ENCODE measurements at regions not wholly inside any gene's neighbourhood (a gene's known extent, or its start where the extent isn't known, plus 50 kb on each side); places are given as distances from the start of the nearest gene placed in this dataset.

DNA sequence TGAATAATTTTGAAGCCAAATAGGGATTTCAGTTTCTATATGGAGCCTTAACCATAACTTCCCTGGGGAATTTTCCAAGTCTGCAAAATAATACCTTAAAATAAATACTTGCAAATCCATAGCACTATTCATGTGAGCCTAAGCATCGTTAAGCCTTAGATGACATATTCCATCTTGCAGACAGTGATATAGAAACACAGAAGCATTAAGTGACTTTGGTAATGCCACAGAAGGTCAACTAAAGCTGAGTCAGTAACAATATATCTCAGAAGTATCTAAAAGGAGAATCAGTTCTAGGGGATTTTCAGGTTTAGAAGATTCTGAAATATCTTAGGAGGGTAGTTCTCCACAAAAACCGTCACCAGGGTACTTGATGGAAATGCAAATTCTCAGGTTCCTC lies 163.4 kb upstream of the COL1A2 start:
- Histone ChIP-seq H3K36me3 (ENCODE audit: control insufficient read depth in 1 of 2, insufficient read depth in 2 of 2, low read length in 2 of 2) (no peaks in the 10 kb centered on the region), H3K18ac (ENCODE audit: low read length) (no peak overlapping the region), H3K27me3 (ENCODE audit: insufficient read depth, low read length) (no peaks in the 10 kb centered on the region), H3K27ac (ENCODE audit: low read depth, low read length) (no peak overlapping the region), H3K9me3 (ENCODE audit: insufficient read depth, low read depth, low read length) (no peaks in the 10 kb centered on the region), H2AK5ac (ENCODE audit: low read length) (no peak overlapping the region), H4K91ac (ENCODE audit: low read depth, low read length) (no peak overlapping the region), H2AFZ (ENCODE audit: insufficient read depth, low read length, poor library complexity) (no peak overlapping the region), H3K4me3 (ENCODE audit: low read depth, low read length) (no peak overlapping the region), H3K79me1 (ENCODE audit: low read length) (no peaks in the 10 kb centered on the region), H2BK5ac (ENCODE audit: low read depth, low read length, poor library complexity) (no peak overlapping the region), H3K4ac (ENCODE audit: low read depth, low read length) (no peak overlapping the region), H3K14ac (ENCODE audit: low read length) (no peak overlapping the region), H4K8ac (ENCODE audit: low read depth, low read length) (no peak overlapping the region), H4K12ac (ENCODE audit: low read depth, low read length) (no peak overlapping the region), H3K4me1 (ENCODE audit: control insufficient read depth in 1 of 2, insufficient read depth in 2 of 2, low read length in 2 of 2) (no peaks in the 10 kb centered on the region), H2BK12ac (ENCODE audit: low read length) (no peak overlapping the region), H3K9ac (ENCODE audit: low read length) (no peak overlapping the region), H2BK120ac (ENCODE audit: insufficient read depth, low read length, poor library complexity) (no peak overlapping the region), H3K79me2 (ENCODE audit: control insufficient read depth, insufficient read depth, low read length, poor library complexity) (no peaks in the 10 kb centered on the region), H3K4me2 (ENCODE audit: low read length) (no peak overlapping the region), H3K23ac (ENCODE audit: low read length) (no peak overlapping the region)
- DNase-seq, result no peak
- no CpG with 5 or more reads among the region's 2 CpGs for WGBS (ENCODE audit: extremely low coverage, insufficient coverage, insufficient read length)

- H3K4me2 ChIP-seq (ENCODE audit: low read length), result no peak overlapping the region
- no peaks in the 10 kb centered on the region for H3K79me2 ChIP-seq (ENCODE audit: control insufficient read depth, insufficient read depth, low read length, poor library complexity)
- H4K91ac ChIP-seq (ENCODE audit: low read depth, low read length), result no peak overlapping the region
- no peaks in the 10 kb centered on the region for H3K79me1 ChIP-seq (ENCODE audit: low read length)
- H3K14ac ChIP-seq (ENCODE audit: low read length), result no peak overlapping the region
- H3K36me3 ChIP-seq (ENCODE audit: control insufficient read depth in 1 of 2, insufficient read depth in 2 of 2, low read length in 2 of 2), result no peaks in the 10 kb centered on the region
- H3K9me3 ChIP-seq (ENCODE audit: insufficient read depth, low read depth, low read length), result no peaks in the 10 kb centered on the region
- H4K12ac ChIP-seq (ENCODE audit: low read depth, low read length), result no peak overlapping the region
- H2BK12ac ChIP-seq (ENCODE audit: low read length), result no peak overlapping the region
- no CpG with 5 or more reads among the region's 2 CpGs for WGBS (ENCODE audit: extremely low coverage, insufficient coverage, insufficient read length)
- no peak overlapping the region for H3K4me3 ChIP-seq (ENCODE audit: low read depth, low read length)
- no peak for DNase-seq
- H2BK5ac ChIP-seq (ENCODE audit: low read depth, low read length, poor library complexity), result no peak overlapping the region
- H2AK5ac ChIP-seq (ENCODE audit: low read length), result no peak overlapping the region
- H3K27me3 ChIP-seq (ENCODE audit: insufficient read depth, low read length), result no peaks in the 10 kb centered on the region
- no peak overlapping the region for H3K27ac ChIP-seq (ENCODE audit: low read depth, low read length)
- H3K9ac ChIP-seq (ENCODE audit: low read length), result no peak overlapping the region
- H3K23ac ChIP-seq (ENCODE audit: low read length), result no peak overlapping the region
- no peak overlapping the region for H3K18ac ChIP-seq (ENCODE audit: low read length)
- H4K8ac ChIP-seq (ENCODE audit: low read depth, low read length), result no peak overlapping the region
- no peak overlapping the region for H3K4ac ChIP-seq (ENCODE audit: low read depth, low read length)
- H2BK120ac ChIP-seq (ENCODE audit: insufficient read depth, low read length, poor library complexity), result no peak overlapping the region
- no peaks in the 10 kb centered on the region for H3K4me1 ChIP-seq (ENCODE audit: control insufficient read depth in 1 of 2, insufficient read depth in 2 of 2, low read length in 2 of 2)
- H2AFZ ChIP-seq (ENCODE audit: insufficient read depth, low read length, poor library complexity), result no peak overlapping the region
Measured at GRCh38 chr7:94236960-94237359, 157.7 kb upstream of the COL1A2 start.

DNA sequence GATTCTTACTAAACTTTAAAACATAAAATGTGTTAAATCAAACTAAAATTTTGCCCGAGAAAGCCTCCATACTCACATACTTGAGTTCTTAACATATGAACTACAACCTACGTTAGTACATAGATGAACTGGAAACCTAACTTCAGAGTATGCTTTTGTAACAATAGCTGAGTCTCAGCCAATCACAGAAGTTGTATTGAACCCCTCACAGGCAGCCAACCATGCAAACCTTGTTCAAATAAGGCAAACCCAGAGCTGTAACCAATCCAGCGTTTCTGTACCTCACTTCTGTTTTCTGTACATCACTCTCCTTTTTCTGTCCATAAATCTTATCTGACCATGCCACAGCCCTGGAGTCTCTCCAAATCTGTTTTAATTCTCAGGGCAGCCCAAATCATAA lies 157.3 kb upstream of the COL1A2 start:
- Histone ChIP-seq H2AK5ac (ENCODE audit: low read length) (no peak overlapping the region), H3K79me1 (ENCODE audit: low read length) (no peaks in the 10 kb centered on the region), H2BK120ac (ENCODE audit: insufficient read depth, low read length, poor library complexity) (no peak overlapping the region), H3K36me3 (ENCODE audit: control insufficient read depth in 1 of 2, insufficient read depth in 2 of 2, low read length in 2 of 2) (no peaks in the 10 kb centered on the region), H4K8ac (ENCODE audit: low read depth, low read length) (no peak overlapping the region), H3K4ac (ENCODE audit: low read depth, low read length) (no peak overlapping the region), H4K12ac (ENCODE audit: low read depth, low read length) (no peak overlapping the region), H3K4me1 (ENCODE audit: control insufficient read depth in 1 of 2, insufficient read depth in 2 of 2, low read length in 2 of 2) (no peaks in the 10 kb centered on the region), H2BK12ac (ENCODE audit: low read length) (no peak overlapping the region), H3K4me2 (ENCODE audit: low read length) (no peak overlapping the region), H3K18ac (ENCODE audit: low read length) (no peak overlapping the region), H3K23ac (ENCODE audit: low read length) (no peak overlapping the region), H3K4me3 (ENCODE audit: low read depth, low read length) (no peak overlapping the region), H3K27me3 (ENCODE audit: insufficient read depth, low read length) (no peaks in the 10 kb centered on the region), H3K9ac (ENCODE audit: low read length) (no peak overlapping the region), H3K9me3 (ENCODE audit: insufficient read depth, low read depth, low read length) (no peaks in the 10 kb centered on the region), H4K91ac (ENCODE audit: low read depth, low read length) (no peak overlapping the region), H2BK5ac (ENCODE audit: low read depth, low read length, poor library complexity) (no peak overlapping the region), H2AFZ (ENCODE audit: insufficient read depth, low read length, poor library complexity) (no peak overlapping the region), H3K14ac (ENCODE audit: low read length) (no peak overlapping the region), H3K79me2 (ENCODE audit: control insufficient read depth, insufficient read depth, low read length, poor library complexity) (no peaks in the 10 kb centered on the region), H3K27ac (ENCODE audit: low read depth, low read length) (no peak overlapping the region)
- WGBS (ENCODE audit: extremely low coverage, insufficient coverage, insufficient read length), result no CpG with 5 or more reads among the region's 3 CpGs
- no peak for DNase-seq

DNA sequence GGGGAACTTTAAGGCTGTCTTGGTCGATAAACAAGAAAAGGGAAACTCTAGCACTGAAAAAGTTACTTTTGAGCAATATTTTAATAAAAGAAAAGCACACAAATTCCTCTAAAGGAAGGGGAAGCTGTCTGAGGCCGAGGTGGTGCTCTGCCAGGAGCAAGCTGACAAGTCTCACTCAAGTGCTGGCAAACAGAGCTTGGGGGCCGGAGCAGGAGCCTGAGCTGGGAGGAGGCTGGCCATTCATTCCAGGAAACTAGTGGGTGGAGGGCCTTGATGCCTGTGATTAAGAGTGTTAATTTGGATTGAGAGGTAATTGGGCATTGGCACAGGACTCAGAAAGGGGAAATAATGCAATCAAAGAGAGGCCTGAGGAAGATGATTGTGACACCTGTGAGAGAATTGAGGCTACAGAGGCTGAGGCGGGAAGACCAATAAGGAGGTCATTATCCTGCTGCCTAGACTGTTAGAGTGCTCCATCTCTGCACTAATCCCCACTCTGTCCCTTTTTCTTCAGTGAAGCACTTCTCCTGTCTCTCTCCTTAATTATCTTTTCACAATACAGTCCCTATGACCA lies 154.9 kb upstream of the COL1A2 start:
- no peak for DNase-seq
- Histone ChIP-seq H3K27ac (ENCODE audit: low read depth, low read length) (no peak overlapping the region), H2AFZ (ENCODE audit: insufficient read depth, low read length, poor library complexity) (no peak overlapping the region), H2BK120ac (ENCODE audit: insufficient read depth, low read length, poor library complexity) (no peak overlapping the region), H3K79me2 (ENCODE audit: control insufficient read depth, insufficient read depth, low read length, poor library complexity) (no peaks in the 10 kb centered on the region), H4K8ac (ENCODE audit: low read depth, low read length) (no peak overlapping the region), H2BK5ac (ENCODE audit: low read depth, low read length, poor library complexity) (no peak overlapping the region), H3K9me3 (ENCODE audit: insufficient read depth, low read depth, low read length) (no peaks in the 10 kb centered on the region), H3K4me3 (ENCODE audit: low read depth, low read length) (no peak overlapping the region), H3K18ac (ENCODE audit: low read length) (no peak overlapping the region), H4K12ac (ENCODE audit: low read depth, low read length) (no peak overlapping the region), H3K36me3 (ENCODE audit: control insufficient read depth in 1 of 2, insufficient read depth in 2 of 2, low read length in 2 of 2) (no peaks in the 10 kb centered on the region), H3K23ac (ENCODE audit: low read length) (no peak overlapping the region), H3K4me1 (ENCODE audit: control insufficient read depth in 1 of 2, insufficient read depth in 2 of 2, low read length in 2 of 2) (no peaks in the 10 kb centered on the region), H2AK5ac (ENCODE audit: low read length) (no peak overlapping the region), H3K79me1 (ENCODE audit: low read length) (no peaks in the 10 kb centered on the region), H3K9ac (ENCODE audit: low read length) (no peak overlapping the region), H4K91ac (ENCODE audit: low read depth, low read length) (no peak overlapping the region), H3K27me3 (ENCODE audit: insufficient read depth, low read length) (no peaks in the 10 kb centered on the region), H3K4me2 (ENCODE audit: low read length) (no peak overlapping the region), H3K14ac (ENCODE audit: low read length) (no peak overlapping the region), H3K4ac (ENCODE audit: low read depth, low read length) (no peak overlapping the region), H2BK12ac (ENCODE audit: low read length) (no peak overlapping the region)
- no CpG with 5 or more reads among the region's 4 CpGs for WGBS (ENCODE audit: extremely low coverage, insufficient coverage, insufficient read length)
